GM19455 (cell line): ENCODE measurements at regions not wholly inside any gene's neighbourhood (a gene's known extent, or its start where the extent isn't known, plus 50 kb on each side); places are given as distances from the start of the nearest gene placed in this dataset.
"Not testable (repeated sequence)": the region's sequence is repeated elsewhere in the genome, so short reads cannot be mapped to it uniquely, and the experiment has no call there.

Experiments used
- ATAC-seq: cut with Tn5 transposase; IDR thresholded peaks from one replicate; pipeline ENCODE4 v1.9.1; 2021; ENCODE audit not compliant: unreplicated experiment

DNA sequence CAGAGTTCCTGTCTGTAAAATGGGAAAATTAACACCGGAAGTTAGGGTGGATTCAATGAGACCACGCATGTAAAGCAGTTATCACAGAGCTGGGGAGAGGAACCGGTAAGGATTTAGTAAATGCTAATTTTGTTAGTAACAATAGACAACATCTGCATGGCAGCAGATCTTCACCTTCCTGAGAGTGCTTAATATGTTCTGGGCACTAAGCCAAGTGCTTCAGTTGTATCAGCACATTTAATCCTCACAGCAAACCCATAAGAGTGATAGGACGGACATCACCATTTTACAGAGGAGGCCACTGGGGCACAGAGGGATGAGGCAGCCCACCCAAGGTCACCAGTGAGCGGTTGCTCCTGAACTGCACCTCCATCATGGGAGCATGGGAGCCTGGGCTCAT is 189.4 kb downstream of the WNT5A start:
- no peak for ATAC-seq

DNA sequence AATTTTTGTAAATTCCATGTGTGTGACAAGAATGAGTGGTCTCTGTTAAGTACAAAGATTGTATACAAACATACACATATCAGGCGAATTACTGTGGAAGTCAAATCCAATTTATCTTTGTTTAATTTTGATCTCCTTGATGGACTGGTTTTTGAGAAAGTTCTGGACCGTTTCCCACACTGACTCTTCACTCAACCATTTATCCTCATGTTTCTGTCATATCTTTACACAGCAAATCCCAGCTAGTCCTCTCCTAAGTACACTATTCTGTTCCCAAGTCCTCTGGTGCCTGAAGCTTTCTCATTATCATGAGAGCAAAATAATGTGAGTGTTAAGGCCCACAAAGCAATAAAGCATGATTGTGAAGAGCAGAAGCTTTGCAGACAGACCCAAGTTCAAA is 189.9 kb downstream of the WNT5A start:
- no peak for ATAC-seq

DNA sequence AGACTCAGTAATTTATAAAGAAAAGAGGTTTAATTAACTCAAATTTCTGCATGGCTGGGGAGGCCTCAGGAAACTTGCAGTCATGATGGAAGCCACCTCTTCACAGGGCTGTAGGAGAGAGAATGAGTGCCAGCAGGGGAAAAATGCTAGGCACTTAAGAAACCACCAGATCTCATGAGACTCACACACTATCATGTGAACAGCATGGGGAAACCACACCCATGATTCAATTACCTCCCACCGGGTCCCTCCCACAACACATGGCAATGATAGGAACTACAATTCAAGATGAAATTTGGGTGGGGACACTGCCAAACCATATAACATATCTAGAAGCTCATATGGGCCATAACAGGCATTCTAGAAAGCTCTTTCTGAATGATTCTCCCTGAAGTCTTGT is 190.3 kb downstream of the WNT5A start:
- ATAC-seq = no peak

DNA sequence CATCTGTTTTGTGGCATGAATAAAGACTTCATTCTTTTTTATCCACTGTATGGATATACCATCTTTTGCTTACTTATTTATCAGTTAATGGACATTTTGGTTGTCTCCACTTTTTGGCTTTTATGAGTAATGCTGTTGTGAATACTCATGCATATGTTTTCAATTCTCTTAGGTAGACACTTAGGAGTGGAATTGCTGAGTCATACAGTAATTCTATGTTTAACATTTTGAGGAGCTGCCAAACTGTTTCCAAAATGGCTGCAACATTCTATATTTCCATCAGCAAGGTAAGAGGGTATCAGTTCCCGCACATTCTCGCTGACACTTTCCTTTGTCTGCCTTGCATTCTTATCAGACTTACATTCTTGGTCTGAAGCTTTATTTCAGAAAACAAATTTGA is 191.1 kb downstream of the WNT5A start:
- no peak for ATAC-seq

DNA sequence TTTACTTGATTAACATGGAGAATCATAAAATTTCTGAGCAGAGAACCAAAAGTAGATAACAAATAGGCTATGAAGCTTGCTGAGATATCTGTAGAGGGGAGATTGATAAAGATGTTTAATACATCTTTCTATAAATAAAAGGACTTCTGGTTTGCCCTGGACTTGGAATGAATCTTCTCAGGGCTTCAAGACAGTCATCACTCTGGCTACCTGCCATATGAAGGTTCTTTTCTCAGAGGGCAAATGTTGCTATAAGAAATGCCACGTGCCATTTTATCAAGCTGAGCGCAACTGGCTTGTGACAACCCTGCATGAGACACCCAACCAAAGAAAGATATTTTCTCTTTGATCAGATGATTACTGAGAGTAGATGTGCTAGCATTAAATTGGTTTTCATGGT is 192.5 kb downstream of the WNT5A start:
- ATAC-seq = no peak

DNA sequence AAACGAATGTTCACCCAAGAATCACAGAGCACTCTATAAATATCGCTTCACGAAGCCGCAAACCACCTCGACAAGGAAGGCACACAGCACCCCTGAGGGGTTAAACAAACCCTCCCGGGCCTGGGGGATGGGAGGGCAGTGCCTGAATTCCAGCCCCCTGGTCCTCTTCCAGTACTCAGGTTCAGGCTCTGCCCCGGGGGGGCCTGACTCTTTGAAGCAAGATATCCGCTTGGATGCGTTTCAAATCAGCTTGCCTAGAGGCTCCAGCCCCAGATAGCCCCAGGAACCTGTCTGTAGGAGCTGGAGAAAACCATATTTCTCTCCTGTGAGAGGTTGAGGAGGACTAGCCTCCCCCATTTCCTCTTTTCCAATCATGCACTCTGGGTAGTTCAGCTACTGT is 194.7 kb downstream of the WNT5A start:
- ATAC-seq = no peak

DNA sequence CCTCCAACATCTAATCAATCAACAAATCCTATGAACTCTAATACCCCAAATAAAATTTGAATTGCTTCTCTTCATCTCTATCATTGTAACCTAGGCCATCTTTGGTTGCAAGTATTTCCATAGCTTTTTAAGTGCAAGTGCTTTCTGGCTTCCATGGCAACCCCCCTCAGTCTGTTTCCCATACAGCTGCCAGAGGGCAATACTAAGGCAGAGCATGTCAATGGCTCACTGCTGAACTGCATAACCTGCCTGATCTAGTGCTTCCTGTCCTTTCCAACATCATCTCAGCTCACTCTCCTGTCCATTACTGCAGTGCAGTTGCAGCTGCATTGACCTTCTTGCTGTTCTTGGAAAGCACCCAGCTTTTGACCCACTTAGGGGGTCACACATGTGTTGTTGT is 198.4 kb downstream of the WNT5A start:
- ATAC-seq = no peak

DNA sequence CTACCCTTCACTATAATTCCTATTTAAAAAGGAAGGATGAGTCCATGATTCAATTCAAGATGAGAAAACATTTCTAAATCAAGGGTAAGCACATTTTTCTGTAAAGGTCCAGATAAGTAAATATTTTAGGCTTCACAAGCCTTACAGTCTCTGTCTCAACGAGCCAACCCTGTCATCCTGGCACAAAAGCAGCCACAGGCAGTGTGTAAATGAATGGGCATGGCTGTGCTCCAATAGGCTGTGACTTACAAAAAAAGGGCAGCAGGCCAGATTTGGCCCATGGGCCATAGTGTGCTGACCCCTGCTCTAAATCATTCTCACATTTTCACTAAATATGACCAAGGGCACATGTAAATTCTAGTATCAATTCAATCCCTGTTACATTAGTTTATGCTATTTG is 200.4 kb downstream of the WNT5A start:
- no peak for ATAC-seq

DNA sequence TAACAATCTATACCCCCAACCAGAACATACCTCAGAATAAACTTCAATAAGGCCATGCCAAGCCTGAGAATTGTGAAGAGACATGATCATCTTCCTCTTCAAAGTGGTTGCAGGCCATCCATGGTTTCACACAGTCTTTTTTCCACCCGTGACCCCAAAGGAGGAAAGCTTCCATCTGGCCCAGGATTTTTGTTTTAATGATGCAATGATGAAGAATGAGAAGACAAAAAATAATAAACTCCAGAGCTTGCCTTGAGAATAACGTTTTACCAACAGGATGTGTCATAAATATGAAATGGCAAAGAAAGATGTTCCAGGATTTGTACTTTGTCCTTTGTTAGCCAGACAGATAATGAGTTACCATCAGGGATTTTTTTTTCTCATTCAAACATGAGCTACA is 201.9 kb downstream of the WNT5A start:
- ATAC-seq = no peak

DNA sequence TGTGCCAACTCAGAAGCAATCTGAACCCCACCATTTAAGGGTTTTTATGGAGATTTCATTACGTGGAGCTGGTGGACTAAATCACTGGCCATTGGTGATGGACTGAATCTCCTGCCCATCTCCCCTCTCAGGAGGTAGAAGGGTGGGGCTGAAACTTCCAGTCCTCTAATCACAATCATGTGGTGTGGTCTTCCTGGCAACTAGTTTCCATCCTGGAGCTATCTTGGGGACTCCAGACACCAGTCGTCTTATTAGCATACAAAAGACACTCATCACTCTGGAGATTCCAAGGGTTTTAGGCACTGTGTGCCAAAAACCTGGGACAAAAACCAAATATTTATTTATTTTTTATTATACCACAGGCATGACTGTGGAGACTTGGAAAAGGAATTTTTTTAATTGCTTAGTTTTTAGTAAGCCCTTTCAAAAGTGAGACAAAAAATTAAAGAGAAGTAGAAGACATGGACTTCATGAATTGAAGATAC is 203.6 kb downstream of the WNT5A start:
- no peak for ATAC-seq

DNA sequence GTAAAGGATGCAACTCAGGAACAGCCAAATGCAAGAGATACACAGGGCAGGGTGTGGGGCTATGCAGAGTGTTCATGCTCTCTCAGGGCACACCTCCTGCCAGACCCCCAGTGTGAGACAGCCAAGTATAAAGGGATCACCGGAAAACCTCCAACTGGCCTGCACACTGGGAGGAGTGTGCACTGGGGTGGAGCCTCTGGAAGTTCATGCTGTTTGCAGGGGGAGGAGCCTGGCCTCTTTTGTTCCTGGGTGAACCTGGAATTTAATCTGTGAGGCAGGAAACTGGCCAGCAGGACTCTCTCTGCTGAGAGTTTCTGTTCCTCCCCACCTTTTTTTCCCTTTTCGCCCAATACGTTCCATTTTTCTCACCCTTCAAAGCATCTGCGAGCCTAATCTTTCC is 204.1 kb downstream of the WNT5A start:
- ATAC-seq = no peak

DNA sequence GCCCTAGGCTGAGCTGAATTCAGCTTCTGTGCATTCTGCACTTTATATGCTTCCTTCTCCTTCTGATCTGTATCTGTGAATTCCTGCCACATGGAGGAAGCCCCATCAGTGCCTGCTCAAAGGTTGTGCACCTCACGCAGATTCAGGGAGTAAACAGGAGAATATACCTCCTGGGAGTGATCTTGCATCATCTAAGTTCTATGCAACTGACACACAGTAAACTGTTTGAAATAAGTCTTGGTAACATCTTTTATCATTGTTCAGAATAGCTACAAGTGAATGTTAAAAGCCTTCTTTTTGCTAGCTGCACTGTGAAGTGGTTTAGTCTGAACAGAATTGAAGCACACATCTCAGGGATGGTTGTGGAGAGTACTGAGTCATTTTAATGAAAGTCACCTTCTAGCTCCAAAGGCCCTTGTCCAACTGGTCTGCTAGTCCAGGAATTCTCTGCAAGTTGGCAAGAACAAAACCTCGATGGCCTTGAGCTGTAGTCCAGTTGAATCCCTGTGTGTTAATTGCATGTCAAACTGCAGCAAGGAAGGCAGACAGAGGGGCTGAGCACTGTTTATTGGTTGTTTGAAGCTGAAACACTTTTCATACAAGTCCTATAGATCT is 215.0 kb downstream of the WNT5A start:
- no peak for ATAC-seq

DNA sequence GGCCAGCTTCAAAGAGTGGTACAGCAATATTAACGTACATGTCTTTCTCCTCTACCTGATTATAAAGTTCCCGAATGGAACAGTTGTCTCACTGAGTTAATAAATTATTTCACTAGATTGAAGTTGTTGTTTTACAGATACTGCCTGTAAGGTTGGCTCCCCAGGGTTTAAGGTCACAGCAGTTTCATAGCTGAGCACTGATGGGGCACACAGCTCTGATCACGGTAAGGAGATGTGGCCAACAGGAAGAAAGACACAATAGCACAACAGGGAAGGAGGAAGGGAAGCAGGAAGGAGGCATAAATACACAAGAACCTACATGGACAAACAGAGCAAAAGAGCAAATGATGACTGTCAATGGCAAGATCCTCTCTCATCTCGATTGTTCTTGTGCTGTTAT is 215.6 kb downstream of the WNT5A start:
- no peak for ATAC-seq

DNA sequence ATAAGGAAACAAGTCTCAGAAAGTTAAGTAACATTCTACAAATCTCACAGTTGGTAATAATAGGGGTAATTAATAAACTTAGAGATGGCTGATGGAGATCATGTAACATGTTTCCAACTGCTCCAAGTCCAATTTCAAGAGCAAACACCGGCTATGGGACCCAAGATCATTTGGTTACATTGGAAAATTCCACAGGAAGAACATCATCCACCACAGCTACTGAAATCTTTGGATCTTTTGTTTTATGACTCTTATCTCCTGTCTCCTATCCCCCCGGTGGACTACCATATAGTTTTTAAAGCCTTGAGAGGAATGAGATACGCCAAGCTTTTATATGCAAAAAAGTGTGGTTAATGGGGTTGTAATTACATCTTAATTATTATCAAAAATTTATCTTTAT is 216.1 kb downstream of the WNT5A start:
- ATAC-seq = no peak

DNA sequence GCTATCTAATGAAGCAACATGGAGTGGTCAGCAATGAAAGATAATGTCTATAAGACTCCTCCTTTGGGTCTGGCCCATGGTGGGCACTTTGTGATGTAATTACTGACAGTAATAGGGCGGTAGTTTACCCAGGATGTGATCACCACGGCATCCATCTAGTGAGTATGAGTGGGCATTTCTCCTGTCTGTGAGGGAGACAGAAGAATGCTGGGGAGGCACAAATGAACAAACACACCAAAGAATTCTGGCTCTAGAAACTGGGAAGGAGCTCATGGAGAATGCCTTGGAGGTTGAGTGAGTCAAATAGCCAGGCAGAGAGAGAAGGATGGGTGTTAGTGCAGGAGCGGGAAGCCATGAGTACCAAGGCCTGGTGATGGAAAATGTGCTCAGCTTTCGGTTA is 217.5 kb downstream of the WNT5A start:
- ATAC-seq = no peak

DNA sequence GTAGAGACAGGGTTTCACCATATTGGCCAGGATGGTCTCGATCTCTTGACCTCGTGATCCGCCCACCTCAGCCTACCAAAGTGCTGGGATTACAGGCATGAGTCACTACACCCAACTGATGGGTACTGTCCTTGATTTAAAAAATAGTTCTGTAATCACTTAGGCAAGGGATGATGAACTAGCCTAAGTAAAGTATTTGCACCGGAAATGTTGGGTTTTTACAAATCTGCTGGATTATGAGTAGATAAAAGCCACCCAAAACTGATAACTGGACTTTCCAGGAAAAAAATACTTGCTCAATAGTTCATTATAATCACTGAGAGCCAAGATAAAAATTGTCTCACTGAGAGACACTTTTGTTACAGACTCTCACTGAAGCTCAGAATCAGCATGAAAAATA is 218.0 kb downstream of the WNT5A start:
- no peak for ATAC-seq

DNA sequence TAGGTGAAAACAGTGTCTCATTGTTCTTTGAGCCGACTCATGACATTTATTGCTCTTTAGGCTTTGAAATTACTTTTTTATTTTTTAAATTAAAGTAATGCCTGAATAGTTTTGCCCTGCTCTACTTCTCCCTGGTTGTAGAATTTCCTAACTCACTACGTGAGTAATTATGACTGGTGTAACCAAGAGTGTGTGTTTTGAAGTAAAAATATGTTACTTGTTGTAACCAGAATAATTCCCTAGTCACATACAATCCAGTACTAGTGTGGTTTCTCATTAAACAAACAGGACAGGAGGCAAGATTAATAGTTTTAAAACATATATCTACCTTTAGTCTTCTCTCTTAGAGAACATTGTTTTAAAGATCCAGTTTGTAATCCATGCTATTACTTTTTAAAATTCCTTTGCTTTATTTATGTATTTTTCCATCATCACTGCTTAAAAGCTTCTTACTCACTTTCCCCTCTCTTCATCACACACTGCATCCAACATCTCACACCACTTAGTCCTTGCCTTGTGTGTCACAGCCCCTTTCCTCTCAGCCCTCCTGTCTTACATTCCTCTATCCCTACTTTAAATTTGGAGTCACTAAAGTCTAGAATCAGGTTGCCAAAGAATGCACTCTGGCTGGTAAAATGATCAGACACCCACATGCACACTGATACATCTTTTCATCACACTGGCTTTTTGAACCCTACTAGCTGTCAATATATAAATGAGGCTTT is 219.7 kb downstream of the WNT5A start:
- ATAC-seq = no peak

DNA sequence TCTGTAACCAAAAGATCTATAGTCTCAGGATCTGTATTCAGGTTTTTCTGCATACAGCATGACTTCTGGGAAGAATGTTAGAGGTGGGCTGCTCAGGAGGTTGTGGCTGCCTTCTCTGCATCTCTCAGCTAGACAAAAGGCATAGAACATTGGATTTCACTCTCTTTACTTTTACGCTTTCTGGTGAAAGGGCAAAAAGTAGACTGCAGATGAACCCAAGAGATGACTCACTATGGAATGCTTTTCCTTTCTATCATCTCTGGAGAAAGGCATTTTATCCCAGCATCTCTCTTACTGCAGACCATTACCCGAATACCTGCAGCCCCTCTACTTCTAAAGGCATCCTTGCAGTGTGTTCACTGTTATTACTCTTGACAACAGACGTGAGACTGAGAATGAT is 222.2 kb downstream of the WNT5A start:
- ATAC-seq = no peak

DNA sequence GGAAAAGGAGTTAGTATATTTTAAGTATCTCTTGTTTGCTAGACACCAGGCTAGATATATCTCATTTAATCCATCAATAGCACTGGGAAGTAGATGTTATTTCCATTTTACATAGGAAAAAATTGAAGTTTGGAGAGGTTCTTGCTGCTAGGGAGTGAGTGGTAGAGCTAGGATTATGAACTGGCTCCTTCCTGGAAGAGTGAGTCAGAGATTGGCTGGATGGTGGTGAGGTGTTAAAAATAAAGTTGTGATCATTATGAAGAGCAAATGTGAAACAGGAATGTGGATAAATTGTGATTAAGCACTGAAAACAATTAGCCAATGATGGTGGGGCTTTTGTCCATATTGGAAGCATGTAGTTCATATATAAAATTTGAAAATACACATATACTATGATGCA is 234.2 kb downstream of the WNT5A start:
- no peak for ATAC-seq

DNA sequence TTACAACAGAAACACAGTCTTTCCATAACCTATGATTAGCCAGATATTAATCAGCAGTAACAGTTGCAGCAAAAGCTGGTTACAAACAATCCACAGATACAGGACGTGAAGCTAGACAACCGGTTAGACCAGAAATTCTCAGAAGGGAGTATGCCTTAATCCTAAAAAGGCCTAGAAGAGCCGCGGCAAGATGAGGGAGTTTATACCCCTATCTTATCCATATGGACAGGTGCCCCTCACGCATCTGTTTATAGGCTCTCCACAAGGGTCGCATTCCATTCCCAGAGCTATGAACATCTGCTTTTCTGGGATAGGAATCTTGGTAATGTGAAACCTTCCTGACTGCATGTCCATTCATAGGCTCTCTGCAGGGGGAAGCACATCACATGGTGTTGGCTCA is 237.9 kb downstream of the WNT5A start:
- not testable (repeated sequence) for ATAC-seq

DNA sequence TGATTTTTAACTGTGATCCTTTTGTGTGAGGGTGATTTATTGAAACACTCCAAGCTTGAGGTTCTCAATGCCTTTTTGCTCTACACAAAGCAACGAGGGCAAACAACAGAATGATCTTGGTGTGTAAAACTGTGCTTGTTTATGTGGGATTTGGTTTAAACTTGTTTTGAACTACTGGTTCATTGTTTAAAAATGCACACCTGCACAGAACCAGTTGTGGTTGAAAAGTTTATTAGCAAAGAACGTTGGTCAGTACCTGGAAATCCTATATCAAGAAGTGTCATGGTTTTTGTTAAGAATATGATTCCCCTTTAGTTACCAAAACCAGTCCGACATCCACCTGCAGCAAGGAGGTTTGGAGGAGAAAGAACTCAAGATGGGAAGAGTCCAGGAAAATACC is 239.4 kb downstream of the WNT5A start:
- no peak for ATAC-seq

DNA sequence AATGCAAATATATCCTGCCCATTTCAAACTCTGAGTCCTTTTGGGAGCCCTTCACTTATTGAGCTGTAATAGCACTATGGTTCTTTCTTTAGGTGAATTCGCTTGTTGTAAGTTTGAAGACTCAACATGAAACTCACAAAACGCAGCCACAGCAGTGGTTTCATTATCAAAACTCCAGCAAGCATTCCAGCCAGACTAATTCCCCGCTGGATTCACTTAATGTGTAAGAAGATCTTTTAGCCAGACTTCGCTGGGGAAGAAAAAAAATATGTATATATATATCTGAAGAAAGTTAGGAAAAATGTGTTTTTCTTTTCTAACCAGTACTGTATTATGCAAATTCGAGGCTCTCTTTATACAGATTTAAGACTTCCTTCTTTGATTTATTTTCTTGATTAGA is 241.1 kb downstream of the WNT5A start:
- no peak for ATAC-seq

DNA sequence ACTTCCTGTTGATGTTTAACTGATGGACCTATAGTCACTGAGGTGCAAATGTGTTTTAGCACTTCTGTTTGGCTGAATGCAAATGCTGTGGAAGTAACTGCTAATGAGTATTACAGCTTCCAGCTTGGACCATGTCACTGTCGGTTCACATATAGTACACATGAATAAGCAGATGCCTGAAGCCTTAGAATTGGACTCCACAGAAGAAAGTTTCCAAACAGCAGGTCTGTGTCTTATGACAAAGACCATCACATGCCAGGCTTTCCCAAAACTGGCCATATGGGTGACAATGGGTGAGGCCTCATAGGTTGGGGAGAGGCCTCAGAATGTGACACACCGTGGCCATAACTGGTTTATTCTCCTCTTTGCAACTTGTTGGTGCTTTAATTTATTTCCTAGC is 241.8 kb downstream of the WNT5A start:
- ATAC-seq = no peak
